DMS 273 (cell line): ENCODE measurements at regions not wholly inside any gene's neighbourhood (a gene's known extent, or its start where the extent isn't known, plus 50 kb on each side); places are given as distances from the start of the nearest gene placed in this dataset.
"Not testable (repeated sequence)": the region's sequence is repeated elsewhere in the genome, so short reads cannot be mapped to it uniquely, and the experiment has no call there.

ENCODE experiments used
- DNase-seq: peaks from one replicate; lab custom pipeline; 2025; ENCODE audit not compliant: unreplicated experiment; lab: John Stamatoyannopoulos, UW

DNA sequence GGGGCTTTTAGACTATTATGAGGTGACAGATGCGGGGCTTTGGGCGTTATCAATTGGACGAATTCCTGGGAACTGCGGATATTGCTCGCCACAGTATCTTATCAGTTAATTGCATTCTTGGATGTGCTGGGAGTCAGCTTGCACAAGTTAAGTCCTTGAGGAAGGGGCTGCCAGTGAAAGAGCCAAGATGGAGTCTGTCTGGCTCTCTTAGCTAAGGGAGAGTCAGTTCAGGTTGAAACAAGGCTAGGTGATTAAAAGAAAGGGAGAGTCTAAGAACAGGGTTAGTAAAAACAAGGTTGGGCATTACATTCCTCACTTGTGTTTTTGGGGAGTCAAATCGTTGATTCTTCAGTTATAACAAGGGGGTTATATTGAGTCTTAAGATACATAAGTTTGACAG is 162.5 kb upstream of the CCZ1B start:
- not testable (repeated sequence) for DNase-seq

DNA sequence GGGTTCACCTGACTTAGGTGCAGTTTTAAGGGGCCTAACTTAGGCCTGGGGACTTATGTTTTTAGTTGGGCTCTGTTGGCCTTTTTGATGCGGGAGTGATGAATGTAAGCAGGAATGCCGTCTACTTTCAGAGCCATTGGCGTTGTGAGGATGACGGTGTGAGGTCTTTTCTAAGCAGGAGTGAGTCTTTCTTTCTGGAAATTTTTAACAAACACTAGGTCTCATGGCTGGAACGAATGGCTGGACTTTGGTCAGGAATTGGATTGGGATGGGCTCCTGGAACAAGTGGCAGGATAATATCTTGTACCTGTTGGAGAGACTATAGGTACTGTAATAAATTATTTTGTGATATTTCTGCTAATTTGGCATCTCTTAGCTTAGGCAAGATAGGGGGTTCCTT is 163.9 kb upstream of the CCZ1B start:
- not testable (repeated sequence) for DNase-seq

DNA sequence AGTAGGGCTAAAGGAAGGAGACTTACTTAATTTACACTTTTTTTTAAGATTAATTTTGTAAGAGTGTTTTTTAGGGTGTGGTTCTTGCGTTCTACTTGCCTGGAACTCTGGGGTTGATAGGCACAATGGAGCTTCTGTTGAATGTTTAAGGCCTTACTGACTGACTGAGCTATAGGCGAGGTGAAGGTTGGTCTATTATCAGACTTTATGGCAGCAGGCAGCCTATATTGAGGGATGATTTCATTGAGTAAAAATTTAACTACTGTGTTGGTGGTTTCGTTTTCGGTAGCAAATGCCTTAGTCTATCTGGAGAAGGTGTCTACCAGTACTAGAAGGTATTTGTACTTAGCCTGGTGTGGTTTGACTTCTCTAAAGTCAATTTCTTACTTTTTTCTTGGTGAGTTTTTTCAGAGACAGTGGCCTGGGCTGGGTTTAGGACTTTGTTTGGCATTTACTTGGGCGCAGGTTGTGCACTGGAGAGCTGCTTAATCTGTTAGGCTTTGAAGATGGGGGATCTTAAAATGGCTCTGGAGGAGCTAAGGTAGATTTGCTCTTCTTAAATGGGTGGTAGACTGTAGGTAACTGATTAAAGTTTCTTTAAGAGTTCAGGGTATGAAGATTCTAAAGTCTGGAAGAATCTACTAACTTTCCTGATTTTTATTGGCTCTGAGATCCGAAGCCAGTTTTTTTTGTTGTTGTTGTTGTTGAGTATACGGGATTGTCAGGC is 164.5 kb upstream of the CCZ1B start:
- DNase-seq, result not testable (repeated sequence)

DNA sequence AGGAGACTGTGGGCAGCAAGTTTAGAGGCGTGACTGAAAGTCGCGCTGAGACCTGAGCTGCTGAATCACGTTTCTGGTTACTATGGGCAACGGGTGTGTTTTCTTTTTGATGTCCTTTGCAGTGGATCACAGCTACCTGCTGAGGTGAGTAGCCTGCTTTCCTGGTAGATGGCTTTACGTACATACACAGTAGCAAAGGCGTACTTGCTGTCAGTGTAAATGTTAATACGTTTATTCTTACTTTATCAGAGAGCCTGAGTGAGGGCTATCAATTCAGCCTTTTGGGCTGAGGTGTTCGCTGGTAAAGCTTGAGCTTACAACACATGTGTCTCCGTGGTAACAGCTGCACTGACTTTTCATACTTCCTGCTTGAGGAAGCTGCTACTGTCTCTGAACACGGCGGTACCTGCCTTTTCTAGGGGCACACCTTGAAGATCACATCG is 165.1 kb upstream of the CCZ1B start:
- not testable (repeated sequence) for DNase-seq

DNA sequence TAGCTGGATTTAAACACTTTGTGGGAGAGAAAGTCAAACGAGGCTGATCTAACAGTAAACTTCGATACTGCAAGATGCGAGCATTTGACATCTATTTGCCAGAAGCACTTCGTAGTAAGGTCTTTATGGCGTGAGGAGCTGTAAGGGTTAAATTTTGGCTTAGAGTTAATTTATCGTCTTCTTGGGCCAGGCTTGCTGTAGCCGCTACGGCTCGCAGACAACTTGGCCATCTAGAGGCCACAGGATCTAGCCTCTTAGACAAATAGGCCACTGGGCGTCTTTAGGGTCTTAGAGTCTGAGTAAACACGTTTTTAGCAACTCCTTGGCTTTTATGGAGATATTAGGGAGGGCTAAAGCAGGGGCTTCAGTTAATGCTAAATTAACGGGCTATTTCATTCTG is 165.6 kb upstream of the CCZ1B start:
- DNase-seq, result not testable (repeated sequence)

DNA sequence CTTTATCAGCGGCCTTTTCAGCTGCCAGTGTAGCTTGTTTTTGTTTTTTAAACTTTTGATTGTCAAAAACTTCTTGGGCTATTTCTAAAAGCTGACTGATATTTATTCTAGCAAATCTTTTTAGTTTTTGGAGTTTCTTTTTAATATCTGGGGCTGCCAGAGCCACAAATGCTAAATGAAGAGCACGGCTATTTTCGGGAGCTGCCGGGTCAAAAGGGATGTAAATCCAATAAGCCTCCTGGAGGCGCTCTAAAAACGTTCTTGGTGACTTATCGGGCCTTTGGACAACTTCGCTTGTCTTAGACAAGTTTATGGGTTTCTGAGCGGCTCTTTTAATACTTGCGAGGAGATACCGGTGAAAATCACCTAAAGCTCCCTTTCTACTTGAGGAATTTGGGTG is 166.1 kb upstream of the CCZ1B start:
- DNase-seq, result not testable (repeated sequence)

DNA sequence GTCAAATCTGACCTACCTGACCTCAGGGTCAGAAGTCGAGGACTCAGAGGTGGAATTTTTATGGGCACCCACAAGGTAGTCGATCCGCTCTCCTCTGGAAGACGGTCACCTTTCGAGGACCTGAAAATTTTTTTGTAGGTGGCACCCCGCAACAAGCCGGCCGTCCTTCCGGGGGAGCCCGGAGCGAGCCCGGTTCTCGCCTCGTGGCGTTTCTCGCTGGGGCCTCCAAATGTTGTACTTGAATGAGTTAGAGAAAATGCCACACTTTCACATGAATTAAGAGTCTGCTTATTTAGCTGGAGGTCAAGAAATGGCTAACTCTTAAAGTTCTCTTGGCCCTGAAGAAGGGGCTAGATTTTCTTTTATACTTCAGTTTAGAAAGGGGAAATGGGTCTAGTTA is 169.0 kb upstream of the CCZ1B start:
- DNase-seq, result not testable (repeated sequence)

DNA sequence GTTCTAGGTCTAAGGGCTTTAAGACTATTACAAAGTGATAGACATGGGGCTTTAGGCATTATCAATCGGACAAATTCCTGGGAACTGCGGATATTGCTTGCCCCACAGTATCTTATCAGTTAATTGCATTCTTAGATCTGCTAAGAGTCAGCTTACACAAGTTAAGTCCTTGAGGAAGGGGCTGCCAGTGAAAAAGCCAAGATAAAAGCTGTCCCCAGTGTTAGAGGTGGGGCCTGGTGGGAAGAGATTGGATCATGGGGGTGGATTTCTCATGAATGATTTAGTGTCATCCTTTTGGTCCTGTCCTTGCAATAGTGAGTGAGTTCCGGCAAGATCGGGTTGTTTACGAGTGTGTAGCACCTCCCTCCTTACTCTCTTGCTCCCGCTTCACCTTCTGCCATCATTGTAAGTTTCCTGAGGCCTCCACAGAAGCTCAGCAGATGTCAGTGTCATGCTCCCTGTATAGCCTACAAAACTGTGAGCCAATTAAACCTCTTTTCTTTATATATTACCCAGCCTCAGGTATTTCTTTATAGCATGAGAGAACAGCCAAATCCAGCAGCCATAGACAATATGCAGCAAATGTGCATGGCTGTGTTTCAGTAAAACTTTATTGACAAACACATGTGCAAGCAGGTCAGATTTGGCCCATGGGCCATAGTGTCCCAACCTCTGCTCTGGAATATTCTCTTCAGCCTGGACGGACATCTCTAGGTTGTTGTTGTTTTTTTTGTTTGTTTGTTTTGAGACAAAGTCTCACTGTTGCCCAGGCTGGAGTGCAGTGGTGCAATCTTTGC is 169.6 kb upstream of the CCZ1B start:
- DNase-seq, result not testable (repeated sequence)

DNA sequence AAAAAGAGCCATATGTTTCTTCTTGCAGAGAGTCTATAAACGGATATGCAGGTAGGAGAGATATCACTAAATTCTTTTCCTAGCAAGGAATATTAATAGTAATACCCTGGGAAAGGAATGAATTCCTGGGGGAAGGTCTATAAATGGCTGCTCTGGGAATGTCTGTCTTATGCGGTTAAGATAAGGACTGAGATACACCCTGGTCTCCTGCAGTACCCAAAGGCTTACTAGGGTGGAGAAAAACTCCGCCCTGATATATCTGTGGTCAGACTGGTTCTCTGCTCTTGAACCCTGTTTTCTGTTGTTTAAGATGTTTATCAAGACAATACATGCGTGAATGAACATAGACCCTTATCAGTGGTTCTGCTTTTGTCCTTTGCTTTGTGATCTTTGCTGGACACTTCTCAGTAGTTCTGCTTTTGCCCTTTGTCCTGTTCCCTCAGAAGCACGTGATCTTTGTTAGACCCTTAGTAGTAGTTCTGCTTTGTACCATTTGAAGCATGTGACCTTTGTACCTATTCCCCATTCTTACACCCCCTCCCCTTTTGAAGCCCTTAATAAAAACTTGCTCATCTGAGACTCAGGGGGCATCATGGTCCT is 173.1 kb upstream of the CCZ1B start:
- not testable (repeated sequence) for DNase-seq

DNA sequence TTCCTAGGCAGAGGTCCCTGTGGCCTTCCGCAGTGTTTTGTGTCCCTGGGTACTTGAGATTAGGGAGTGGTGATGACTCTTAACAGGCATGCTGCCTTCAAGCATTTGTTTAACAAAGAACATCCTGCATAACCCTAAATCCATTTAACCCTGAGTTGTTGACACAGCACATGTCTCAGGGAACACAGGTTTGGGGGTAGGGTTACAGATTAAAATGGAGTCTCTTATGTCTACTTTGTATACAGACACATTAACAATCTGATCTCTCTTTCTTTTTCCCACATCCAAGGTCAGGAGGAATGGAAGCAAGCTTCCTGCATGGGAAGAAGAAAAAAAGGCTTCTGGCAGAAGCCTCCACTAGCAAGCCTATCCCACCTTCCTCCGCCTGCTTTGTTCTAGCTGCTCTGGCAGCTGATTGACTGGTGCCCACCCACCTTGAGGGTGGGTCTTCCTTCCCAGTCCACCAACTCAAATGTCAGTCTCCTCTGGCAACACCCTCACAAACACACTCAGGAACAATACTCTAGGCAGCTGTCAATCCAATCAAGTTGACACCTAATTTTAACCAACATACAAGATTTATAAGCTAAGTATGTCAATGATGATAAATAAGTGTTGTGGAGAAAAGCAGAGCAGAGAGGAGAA is 176.5 kb upstream of the CCZ1B start:
- no peak for DNase-seq

DNA sequence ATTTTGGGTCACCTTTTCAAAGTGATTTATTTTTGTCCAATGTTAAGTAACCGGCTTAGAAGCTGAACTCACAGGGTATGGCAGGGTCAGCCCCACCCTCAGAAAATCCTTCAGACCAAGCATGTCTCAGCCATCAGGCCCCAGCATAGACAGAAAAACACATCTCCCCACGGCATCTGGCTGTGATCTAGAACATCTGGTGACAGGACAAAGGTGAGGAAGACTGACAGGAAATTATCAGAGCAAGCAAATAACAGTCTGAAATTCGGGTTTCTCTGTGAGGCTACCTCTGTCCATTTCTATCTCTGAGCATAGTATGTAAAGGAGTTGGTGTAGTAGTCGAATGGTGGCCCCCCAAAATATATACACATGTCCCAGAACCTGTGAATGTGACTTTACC is 177.0 kb upstream of the C1GALT1 start:
- DNase-seq, result no peak

DNA sequence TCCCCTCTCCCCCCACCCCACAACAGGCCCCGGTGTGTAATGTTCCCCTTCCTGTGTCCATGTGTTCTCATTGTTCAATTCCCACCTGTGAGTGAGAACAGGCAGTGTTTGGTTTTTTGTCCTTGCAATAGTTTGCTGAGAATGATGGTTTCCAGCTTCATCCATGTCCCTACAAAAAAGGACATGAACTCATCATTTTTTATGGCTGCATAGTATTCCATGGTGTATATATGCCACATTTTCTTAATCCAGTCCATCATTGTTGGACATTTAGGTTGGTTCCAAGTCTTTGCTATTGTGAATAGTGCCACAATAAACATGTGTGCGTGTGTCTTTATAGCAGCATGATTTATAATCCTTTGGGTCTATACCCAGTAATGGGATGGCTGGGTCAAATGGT is 176.4 kb upstream of the C1GALT1 start:
- not testable (repeated sequence) for DNase-seq

DNA sequence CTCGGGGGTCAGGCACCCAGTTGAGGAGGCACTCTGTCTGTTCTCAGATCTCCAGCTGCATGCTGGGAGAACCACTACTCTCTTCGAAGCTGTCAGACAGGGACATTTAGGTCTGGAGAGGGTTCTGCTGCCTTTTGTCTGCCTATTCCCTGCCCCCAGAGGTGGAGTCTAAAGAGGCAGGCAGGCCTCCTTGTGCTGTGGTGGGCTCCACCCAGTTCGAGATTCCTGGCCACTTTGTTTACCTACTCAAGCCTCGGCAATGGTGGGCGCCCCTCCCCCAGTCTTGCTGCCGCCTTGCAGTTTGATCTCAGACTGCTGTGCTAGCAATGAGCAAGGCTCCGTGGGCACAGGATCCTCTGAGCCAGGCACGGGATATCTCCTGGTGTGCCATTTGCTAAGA is 171.1 kb upstream of the C1GALT1 start:
- not testable (repeated sequence) for DNase-seq

DNA sequence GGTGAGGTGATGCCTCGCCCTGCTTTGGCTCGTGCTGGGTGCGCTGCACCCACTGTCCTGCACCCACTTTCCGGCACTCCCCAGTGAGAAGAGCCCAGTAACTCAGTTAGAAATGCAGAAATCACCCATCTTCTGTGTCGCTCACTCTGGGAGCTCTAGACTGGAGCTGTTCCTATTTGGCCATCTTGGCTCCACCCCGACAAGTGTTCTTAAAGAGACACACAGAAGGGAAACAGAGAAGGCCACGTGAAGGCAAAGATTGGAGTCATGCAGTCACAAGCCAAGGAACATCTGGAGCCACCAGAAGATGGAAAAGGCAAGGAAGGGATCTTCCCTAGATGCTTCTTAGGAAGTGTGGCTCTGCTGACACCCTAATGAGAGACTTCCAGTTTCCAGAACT is 170.6 kb upstream of the C1GALT1 start:
- not testable (repeated sequence) for DNase-seq

DNA sequence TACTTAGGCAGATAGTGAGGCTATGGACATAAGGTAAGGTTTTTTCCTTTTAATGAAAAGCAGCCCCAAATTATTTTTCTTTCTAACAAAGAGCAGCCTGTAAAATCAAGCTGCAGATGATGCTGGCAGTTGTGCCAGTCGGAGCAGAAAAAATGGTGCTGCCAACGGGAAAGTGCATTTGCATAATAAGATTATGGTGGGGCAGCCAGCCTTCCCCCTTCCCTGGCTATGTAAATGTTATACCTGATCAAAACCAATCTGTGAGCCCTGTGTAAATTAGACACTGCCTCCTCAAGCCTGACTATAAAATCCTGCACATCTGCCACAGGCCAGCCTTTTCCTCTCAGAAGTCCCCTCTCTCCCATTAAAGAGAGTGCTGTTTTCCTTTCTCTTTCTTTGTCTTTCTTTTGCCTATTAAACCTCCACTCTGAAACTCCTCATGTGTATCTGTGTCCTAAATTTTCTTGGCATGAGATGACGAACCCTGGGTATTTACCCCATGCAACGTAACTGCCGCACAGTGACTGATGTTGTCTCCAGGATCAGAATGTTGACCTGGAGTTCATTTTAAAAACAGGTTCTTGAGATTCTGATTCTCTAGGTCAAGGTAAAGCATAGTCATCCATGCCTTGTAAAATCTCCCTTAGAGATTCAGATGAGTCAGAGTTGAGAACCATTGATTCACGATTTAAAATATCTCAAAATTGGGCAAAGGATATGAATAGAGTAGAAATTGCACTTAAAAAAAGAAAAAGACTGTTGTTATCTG is 167.3 kb upstream of the C1GALT1 start:
- peak; percentile 86 for DNase-seq

DNA sequence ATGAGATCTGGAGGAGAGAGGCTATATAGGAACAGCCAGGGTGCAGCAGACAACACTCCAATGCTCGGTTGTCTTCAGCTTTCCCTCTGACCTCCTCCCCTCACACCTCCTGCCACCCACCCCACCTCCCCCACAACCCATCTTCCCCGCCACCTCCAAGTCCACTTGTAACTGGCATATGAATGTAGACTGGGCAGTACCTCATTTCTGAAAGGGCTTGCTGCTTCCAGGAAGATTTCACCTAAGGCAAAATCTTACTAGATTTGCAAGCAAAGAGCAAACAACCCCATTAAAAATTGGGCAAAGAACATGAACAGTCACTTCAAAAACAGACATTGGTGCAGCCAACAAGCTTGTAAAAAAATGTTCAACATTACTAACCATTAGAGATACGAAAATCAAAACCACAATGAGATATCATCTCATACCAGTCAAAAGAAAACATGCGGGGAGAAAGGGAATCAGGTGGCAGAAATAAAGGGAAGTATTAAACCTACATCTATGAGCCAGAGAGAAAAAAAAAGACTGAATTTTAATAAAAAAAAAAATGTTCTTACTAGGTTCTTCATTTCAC is 164.6 kb upstream of the C1GALT1 start:
- no peak for DNase-seq

DNA sequence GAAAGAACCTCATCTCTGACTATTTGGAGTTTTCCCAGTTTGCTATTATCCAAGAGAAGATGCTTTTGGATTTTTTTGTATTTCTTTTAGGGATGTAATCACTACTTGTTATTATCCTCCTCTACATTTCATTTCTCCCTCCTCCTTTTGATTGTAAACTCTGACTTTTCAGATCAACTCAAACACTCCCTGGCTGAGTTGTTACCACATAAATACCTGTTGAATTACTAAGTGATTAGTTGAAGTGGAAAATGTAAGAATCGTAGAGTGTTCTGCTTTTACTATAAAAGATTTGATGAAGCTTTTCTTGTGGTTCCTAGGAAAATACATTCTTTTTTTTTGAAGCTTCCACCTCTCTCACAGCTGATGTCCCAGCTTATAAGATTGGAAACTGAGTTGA is 164.1 kb upstream of the C1GALT1 start:
- no peak for DNase-seq

DNA sequence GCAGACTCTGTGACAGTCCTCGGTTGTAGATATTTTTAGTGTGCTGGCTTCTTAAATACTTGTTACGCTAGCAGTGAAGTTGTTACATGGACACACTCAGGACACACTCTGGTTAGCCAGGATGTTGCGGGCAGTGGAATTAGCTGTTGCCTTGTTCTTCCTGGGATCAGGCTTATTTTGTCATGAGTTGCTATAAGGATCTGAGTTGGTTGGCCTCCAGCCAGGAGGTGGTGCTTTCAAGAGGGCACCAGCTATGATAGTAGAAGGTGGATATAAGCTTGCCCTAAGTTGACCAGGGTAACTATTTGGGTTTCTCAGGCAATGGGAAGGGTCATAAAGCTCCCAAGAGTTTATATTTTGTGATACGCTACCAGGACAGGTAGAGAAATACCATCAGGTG is 150.1 kb upstream of the C1GALT1 start:
- DNase-seq, result no peak

DNA sequence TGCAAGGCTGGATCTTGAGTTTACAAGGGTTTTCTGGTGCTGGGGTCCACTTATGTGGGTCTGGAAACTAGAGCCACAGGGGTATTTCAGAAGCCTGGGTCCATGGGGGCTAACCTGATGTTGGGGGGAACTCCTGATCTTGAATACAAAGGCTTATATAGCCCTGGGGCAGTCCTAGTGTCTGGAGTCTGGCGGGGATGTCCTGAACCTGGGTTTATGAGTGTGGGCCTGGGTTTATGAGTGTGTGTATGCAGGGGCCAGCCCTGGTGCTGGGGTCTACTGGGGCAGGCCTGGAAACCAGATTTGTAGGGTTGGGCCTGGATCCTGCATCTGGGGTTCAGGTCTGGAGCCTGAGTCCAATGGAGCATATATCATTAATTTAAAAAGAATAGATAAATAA is 146.5 kb upstream of the C1GALT1 start:
- no peak for DNase-seq

DNA sequence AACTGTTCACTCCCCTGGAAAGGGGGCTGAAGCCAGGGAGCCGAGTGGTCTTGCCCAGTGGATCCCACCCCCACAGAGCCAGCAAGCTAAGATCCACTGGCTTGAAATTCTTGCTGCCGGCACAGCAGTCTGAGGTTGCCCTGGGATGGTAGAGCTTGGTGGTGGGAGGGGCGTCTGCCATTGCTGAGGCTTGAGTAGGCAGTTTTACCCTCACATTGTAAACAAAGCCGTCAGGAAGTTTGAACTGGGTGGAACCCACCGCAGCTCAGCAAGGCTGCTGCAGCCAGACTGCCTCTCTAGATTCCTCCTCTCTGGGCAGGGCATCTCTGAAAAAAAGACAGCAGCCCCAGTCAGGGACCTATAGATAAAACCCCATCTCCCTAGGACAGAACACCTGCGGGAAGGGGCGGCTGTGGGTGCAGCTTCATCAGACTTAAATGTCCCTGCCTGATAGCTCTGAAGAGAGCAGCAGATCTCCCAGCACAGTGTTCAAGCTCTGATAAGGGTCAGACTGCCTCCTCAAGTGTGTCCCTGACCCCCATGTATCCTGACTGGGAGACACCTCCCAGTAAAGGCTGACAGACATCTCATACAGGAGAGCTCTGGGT is 140.0 kb upstream of the C1GALT1 start:
- not testable (repeated sequence) for DNase-seq
